IMR-90 (cell line): ENCODE measurements at regions not wholly inside any gene's neighbourhood (a gene's known extent, or its start where the extent isn't known, plus 50 kb on each side); places are given as distances from the start of the nearest gene placed in this dataset.

Experiments
- ATAC-seq: fragments of 200-7000 bp; cut with Tn5 transposase; 2 replicates; pipeline ENCODE4 v1.9.1; 2020; ENCODE audit warnings: low read depth, mild to moderate bottlenecking, moderate library complexity
- BruUV-seq: library from RNA; stranded (reverse); fragments of 400-500 nt; replicated peaks from 2 replicates; lab custom pipeline; 2021; lab: Mats Ljungman, UMichigan
- CTCF ChIA-PET: fragments of 300-600 bp; formaldehyde crosslinking; extraction: SDS; loops from one replicate; lab custom pipeline; 2021; ENCODE audit warnings: antibody characterized with exemption; lab: Yijun Ruan, JAX
- POLR2A ChIA-PET: fragments of 300-600 bp; sonication (Branson Sonifier 250); formaldehyde crosslinking; loops from one replicate; lab custom pipeline; 2022; ENCODE audit warnings: antibody characterized with exemption; ENCODE audit not compliant: unreplicated experiment; lab: Charles Lee
- DNase-seq: peaks from one replicate; pipeline ENCODE4 v3.0.0; 2013
- H2AFZ ChIP-seq: replicated peaks from 2 replicates; pipeline ENCODE3; 2013; ENCODE audit warnings: low read length, mild to moderate bottlenecking; ENCODE audit not compliant: poor library complexity
- H2AK5ac ChIP-seq: 2 replicates; pipeline ENCODE4 v1.6.1; 2013; ENCODE audit warnings: low read depth, low read length, inconsistent platforms
- H2AK9ac ChIP-seq: replicated peaks from 2 replicates; pipeline ENCODE3; 2013; ENCODE audit warnings: mild to moderate bottlenecking, low read depth, low read length, moderate library complexity; ENCODE audit not compliant: poor library complexity
- H2BK120ac ChIP-seq: 2 replicates; pipeline ENCODE4 v1.6.1; 2013; ENCODE audit warnings: low read depth, low read length, inconsistent platforms
- H2BK15ac ChIP-seq: 3 replicates; pipeline ENCODE4 v1.6.1; 2013; ENCODE audit warnings: low read depth, low read length, inconsistent platforms
- H2BK20ac ChIP-seq: 2 replicates; pipeline ENCODE4 v1.6.1; 2013; ENCODE audit warnings: low read depth, mild to moderate bottlenecking, inconsistent platforms, low read length, moderate library complexity
- H2BK5ac ChIP-seq: 2 replicates; pipeline ENCODE4 v1.6.1; 2013; ENCODE audit warnings: mild to moderate bottlenecking, low read depth, low read length, inconsistent platforms; ENCODE audit not compliant: poor library complexity, severe bottlenecking
- H3K14ac ChIP-seq: replicated peaks from 2 replicates; pipeline ENCODE4 v1.6.1; 2013; ENCODE audit warnings: low read depth, low read length, inconsistent platforms
- H3K18ac ChIP-seq: 2 replicates; pipeline ENCODE4 v1.6.1; 2013; ENCODE audit warnings: low read depth, low read length, control low read depth
- H3K23ac ChIP-seq: 2 replicates; pipeline ENCODE4 v1.6.1; 2013; ENCODE audit warnings: low read depth, low read length, inconsistent platforms
- H3K27ac ChIP-seq: 2 replicates; pipeline ENCODE4 v1.5.1; 2013; ENCODE audit warnings: mild to moderate bottlenecking, control low read depth, low read length; ENCODE audit not compliant: insufficient read depth
- H3K27me3 ChIP-seq: 2 replicates; pipeline ENCODE4 v1.6.1; 2013; ENCODE audit warnings: low read length; ENCODE audit not compliant: control insufficient read depth, insufficient read depth
- H3K36me3 ChIP-seq: 2 replicates; pipeline ENCODE4 v1.6.1; 2013; ENCODE audit warnings: low read length, mixed read lengths; ENCODE audit not compliant: control insufficient read depth, insufficient read depth
- H3K4ac ChIP-seq: 2 replicates; pipeline ENCODE4 v1.6.1; 2013; ENCODE audit warnings: low read depth, low read length, inconsistent platforms
- H3K4me1 ChIP-seq: 2 replicates; pipeline ENCODE4 v1.6.1; 2013; ENCODE audit warnings: low read length, mixed read lengths; ENCODE audit not compliant: control insufficient read depth, insufficient read depth
- H3K4me2 ChIP-seq: 2 replicates; pipeline ENCODE4 v1.6.1; 2013; ENCODE audit warnings: low read depth, mild to moderate bottlenecking, control low read depth, low read length, moderate library complexity
- H3K4me3 ChIP-seq: 2 replicates; pipeline ENCODE4 v1.5.1; 2013; ENCODE audit warnings: low read depth, mild to moderate bottlenecking, control low read depth, low read length, moderate library complexity; ENCODE audit not compliant: insufficient read depth
- H3K56ac ChIP-seq: 2 replicates; pipeline ENCODE4 v1.6.1; 2013; ENCODE audit warnings: low read length, inconsistent platforms; ENCODE audit not compliant: insufficient read depth; ENCODE audit errors: extremely low read depth
- H3K79me1 ChIP-seq, 2 experiments: 2 replicates each; pipeline ENCODE4 v1.6.1; 2013; ENCODE audit warnings: low read length in 2 of 2, inconsistent platforms in 1 of 2, low read depth in 1 of 2
- H3K9ac ChIP-seq: 2 replicates; pipeline ENCODE4 v1.6.1; 2013; ENCODE audit warnings: low read depth, low read length, control low read depth
- H3K9me1 ChIP-seq: 2 replicates; pipeline ENCODE4 v1.6.1; 2013; ENCODE audit warnings: low read length, inconsistent platforms; ENCODE audit not compliant: insufficient read depth
- H3K9me3 ChIP-seq: 2 replicates; pipeline ENCODE4 v1.6.1; 2013; ENCODE audit warnings: low read length; ENCODE audit not compliant: control insufficient read depth, insufficient read depth
- H4K20me1 ChIP-seq: 2 replicates; pipeline ENCODE4 v1.6.1; 2013; ENCODE audit warnings: low read length, inconsistent platforms; ENCODE audit not compliant: insufficient read depth
- H4K5ac ChIP-seq: 2 replicates; pipeline ENCODE4 v1.6.1; 2013; ENCODE audit warnings: mild to moderate bottlenecking, low read depth, low read length, control low read depth
- H4K8ac ChIP-seq, 2 experiments: 2 replicates each; pipeline ENCODE4 v1.6.1; 2013; ENCODE audit warnings: low read depth in 2 of 2, low read length in 2 of 2, control low read depth in 1 of 2, inconsistent platforms in 1 of 2
- H4K91ac ChIP-seq: 2 replicates; pipeline ENCODE4 v1.6.1; 2013; ENCODE audit warnings: low read depth, low read length, inconsistent platforms; ENCODE audit not compliant: insufficient read depth
- BHLHE40 ChIP-seq: fragments of 150-350 bp; IDR thresholded peaks from 2 replicates; pipeline ENCODE4 v1.6.1; 2016; ENCODE audit warnings: mild to moderate bottlenecking, low read depth, low read length
- ELK1 ChIP-seq: fragments of 150-350 bp; IDR thresholded peaks from 2 replicates; pipeline ENCODE4 v1.6.1; 2016; ENCODE audit warnings: low read depth, mild to moderate bottlenecking, low read length, moderate library complexity, borderline replicate concordance
- MXI1 ChIP-seq: IDR thresholded peaks from 2 replicates; pipeline ENCODE4 v1.6.1; 2012; ENCODE audit warnings: low read depth, mild to moderate bottlenecking, low read length, moderate library complexity, borderline replicate concordance
- NFE2L2 ChIP-seq: fragments of 150-350 bp; IDR thresholded peaks from 2 replicates; pipeline ENCODE4 v1.6.1; 2016; ENCODE audit warnings: low read depth, mild to moderate bottlenecking, low read length
- POLR2A ChIP-seq: IDR thresholded peaks from 2 replicates; pipeline ENCODE4 v1.6.1; 2012; ENCODE audit warnings: mild to moderate bottlenecking, low read depth, low read length
- SMC3 ChIP-seq: fragments of 150-350 bp; IDR thresholded peaks from 2 replicates; pipeline ENCODE4 v1.6.1; 2016; ENCODE audit warnings: low read depth, mild to moderate bottlenecking, antibody characterized with exemption, low read length, moderate library complexity
- WGBS, 2 experiments: methylation state at CpG; one replicate each; pipeline versions ENCODE4 v1.1.5 to v1.1.7; 2013; ENCODE audit warnings: missing lambda C conversion rate in 2 of 2; ENCODE audit not compliant: insufficient read length in 1 of 2; ENCODE audit errors: extremely low coverage in 2 of 2; 5-methylcytosine and 5-hydroxymethylcytosine counted together
- dilution Hi-C: fragments of 300-500 bp; cut with HindIII; formaldehyde crosslinking; loops from one replicate; pipeline ENCODE4 v1.14.3; 2018; ENCODE audit warnings: low sequenced_read_pairs; ENCODE audit not compliant: unreplicated experiment
- in situ Hi-C: fragments of 300-500 bp; cut with MboI; formaldehyde crosslinking; loops from 3 replicates; pipeline ENCODE4 v1.14.3; 2019; ENCODE audit warnings: low sequenced_read_pairs, inconsistent platforms, mixed read lengths
- intact Hi-C: fragments of 100-400 bp; cut with micrococcal nuclease; formaldehyde crosslinking; loops from 2 replicates; pipeline ENCODE4 v1.10.0; 2022

DNA sequence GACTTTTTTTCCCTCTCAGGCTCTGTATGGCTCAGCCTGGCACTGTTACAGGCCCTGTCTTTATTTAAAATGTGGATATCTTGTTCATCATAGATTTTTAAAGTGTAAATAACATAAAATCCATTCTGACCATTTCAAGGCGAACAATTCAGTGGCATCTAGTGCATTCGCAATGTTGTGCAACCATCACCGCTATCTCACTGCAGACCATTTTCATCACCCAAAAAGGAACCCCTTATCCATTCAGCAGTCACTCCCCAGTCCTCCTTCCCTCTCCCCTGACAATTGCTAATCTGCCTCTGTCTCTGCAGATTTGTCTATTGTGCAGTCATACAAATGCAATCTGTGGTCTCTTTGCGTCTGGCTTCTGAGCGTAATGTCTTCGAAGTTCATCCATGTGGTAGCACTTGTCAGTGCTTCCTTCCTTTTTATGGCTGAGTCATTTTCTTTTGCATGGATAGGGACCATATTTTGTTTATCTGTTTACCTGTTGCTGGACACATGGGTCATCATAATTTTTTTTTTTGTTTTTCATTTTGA, 148.8 kb upstream of the LHX5 start:
- no peak overlapping the region for H3K18ac ChIP-seq
- no peaks in the 10 kb centered on the region for H3K27me3 ChIP-seq
- H2AK9ac ChIP-seq = no peak overlapping the region
- no peaks in the 10 kb centered on the region for H3K9me3 ChIP-seq
- ChIA-PET CTCF (no interaction called here), POLR2A (no interaction called here)
- DNase-seq (no peak), ATAC-seq (no peak)
- dilution Hi-C loops = no loop called here
- WGBS, 2 experiments = 60% methylated on average over 3 of the region's 6 CpGs; no CpG with 5 or more reads in 1 of the 2 experiments
- BruUV-seq = no TSS peak
- no peak overlapping the region for H3K4ac ChIP-seq
- no peaks in the 10 kb centered on the region for H3K9me1 ChIP-seq
- no peaks in the 10 kb centered on the region for H3K79me1 ChIP-seq
- H3K27ac ChIP-seq = no peak overlapping the region
- no peak overlapping the region for H2AFZ ChIP-seq
- H4K8ac ChIP-seq = no peak overlapping the region
- no peak overlapping the region for H2BK120ac ChIP-seq
- TF ChIP-seq POLR2A (no peak), MXI1 (no peak), ELK1 (no peak), SMC3 (no peak), BHLHE40 (no peak), NFE2L2 (no peak)
- H2BK15ac ChIP-seq = no peak overlapping the region
- H3K56ac ChIP-seq = no peak overlapping the region
- H3K9ac ChIP-seq = no peak overlapping the region
- in situ Hi-C loops = no loop called here
- no peaks in the 10 kb centered on the region for H3K4me1 ChIP-seq
- H4K5ac ChIP-seq = no peak overlapping the region
- H4K20me1 ChIP-seq = no peaks in the 10 kb centered on the region
- no peak overlapping the region for H3K14ac ChIP-seq
- no peak overlapping the region for H3K4me3 ChIP-seq
- intact Hi-C loops = no loop called here
- H3K36me3 ChIP-seq = no peaks in the 10 kb centered on the region
- H2BK5ac ChIP-seq = no peak overlapping the region
- no peak overlapping the region for H2AK5ac ChIP-seq
- H3K23ac ChIP-seq = no peak overlapping the region
- H2BK20ac ChIP-seq = no peak overlapping the region
- no peak overlapping the region for H4K91ac ChIP-seq
- H3K4me2 ChIP-seq = no peak overlapping the region
